ENCODE measurements at regions not wholly inside any gene's neighbourhood (a gene's known extent, or its start where the extent isn't known, plus 50 kb on each side); places are given as distances from the start of the nearest gene placed in this dataset.

DNA sequence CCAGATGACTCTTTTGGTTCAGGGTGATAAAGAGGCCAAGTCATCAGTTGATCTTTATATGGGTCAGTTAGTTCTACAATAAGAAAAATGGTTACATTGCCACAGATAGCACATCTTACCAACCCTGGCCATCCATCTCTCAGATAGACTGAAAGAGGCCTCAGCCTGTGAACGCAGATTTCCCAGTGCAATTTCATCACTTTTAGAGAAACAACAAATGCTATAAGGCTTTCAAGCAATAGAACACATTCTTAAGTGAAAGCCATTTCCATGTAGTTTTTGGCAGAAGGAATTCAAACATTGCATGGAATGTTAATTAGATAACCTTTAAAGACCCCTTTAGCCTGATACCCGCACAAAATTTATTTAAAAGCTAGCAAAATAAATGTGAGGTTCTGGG lies 200.6 kb upstream of the ZBTB20 start:
- TF ChIP-seq EP300 (IDR thresholded peaks at IDR 0.05; ENCODE audit: low read depth): no peak
- TF ChIP-seq POLR2A (IDR thresholded peaks at IDR 0.05): no peak
